HL-60/S4 treated with retinoic acid at 250 ng/mL for 4 days and 3 days (cell line): ENCODE measurements at regions not wholly inside any gene's neighbourhood (a gene's known extent, or its start where the extent isn't known, plus 50 kb on each side); places are given as distances from the start of the nearest gene placed in this dataset.
"Not testable (repeated sequence)": the region's sequence is repeated elsewhere in the genome, so short reads cannot be mapped to it uniquely, and the experiment has no call there.

Experiments
- in situ Hi-C: fragments of 300-500 bp; cut with MboI; formaldehyde crosslinking; loops from 2 replicates; pipeline ENCODE4 v1.7.0; 2022; ENCODE audit warnings: low sequenced_read_pairs

DNA sequence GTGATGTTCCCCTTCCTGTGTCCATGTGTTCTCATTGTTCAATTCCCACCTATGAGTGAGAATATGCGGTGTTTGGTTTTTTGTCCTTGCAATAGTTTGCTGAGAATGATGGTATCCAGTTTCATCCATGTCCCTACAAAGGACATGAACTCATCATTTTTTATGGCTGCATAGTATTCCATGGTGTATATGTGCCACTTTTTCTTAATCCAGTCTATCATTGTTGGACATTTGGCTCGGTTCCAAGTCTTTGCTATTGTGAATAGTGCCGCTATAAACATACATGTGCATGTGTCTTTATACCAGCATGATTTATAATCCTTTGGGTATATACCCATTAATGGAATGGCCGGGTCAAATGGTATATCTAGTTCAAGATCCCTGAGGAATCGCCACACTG, 229.4 kb downstream of the HTR1A start:
- in situ Hi-C loops = not testable (repeated sequence)

DNA sequence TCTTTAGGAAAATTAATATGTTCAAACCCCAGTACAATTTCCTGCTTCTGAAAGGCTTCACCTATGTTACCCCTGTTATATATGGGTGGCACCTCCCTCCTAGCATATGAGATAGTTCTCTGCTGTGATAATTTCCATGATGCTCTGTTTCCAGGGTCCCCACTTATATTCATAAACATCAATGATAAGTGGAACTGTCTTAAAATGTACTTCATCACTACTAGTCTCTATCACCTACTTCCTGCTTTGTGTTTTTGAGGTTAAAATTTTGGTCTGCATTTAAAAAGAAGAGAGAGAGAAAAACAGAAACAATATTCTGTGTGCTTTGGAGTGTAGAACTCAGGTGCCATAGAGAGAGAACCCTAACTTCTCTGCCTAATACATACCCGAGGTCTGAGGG, 234.7 kb downstream of the HTR1A start:
- in situ Hi-C loops = no loop called here

DNA sequence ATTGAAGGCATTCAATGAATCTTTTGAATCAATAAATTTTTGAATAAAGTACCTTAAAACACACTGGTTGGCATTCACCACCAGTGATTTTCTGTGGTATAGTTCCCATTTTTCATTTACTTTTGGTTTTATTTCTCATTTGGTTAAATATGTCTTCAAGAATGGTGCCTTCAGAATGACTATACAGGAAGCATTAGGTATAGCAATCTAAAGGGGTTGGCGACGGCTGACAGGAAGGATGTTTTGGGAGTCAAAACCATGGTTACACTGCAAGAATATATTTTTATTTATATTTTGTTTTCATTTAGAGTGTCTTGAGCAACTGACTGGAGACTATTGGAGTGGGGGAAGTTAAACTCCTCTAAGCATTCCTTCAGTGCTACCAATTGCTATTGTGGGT, 235.7 kb downstream of the HTR1A start:
- in situ Hi-C loops = no loop called here

DNA sequence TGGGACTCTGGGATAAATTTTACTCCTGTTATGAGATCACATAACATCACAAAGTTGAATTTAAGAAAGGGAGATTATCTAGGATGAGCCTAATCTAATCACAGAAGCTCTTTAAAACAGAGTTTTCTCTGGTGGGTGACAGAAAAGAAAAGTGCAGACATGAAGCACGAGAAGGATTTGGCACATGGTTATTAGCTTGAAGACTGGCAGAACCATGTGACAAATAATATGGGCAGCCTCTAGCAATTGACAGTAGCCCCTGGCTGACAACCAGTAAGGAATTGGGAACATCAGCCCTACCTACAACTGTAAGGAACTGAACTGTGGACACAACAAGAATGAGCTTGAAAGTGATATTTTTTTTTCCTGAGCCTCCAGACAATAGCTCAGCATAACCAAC, 243.1 kb downstream of the HTR1A start:
- in situ Hi-C loops = no loop called here

DNA sequence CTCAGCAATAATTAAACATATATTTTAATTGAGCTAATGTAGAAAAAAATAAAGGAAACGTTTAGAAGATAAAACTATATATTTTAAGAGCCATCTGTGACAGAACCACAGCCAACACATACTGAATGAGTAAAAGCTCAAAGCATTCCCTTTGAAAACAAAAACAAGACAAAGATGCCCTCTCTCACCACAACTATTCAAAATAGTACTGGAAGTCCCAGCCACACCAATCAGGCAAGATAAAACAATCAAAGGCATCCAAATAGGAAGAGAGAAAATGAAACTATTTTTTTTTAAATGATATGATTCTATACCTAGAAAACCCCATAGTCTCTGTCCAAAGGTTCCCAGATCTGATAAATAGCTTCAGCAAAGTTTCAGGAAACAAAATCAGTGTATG, 262.0 kb downstream of the HTR1A start:
- in situ Hi-C loops = no loop called here

DNA sequence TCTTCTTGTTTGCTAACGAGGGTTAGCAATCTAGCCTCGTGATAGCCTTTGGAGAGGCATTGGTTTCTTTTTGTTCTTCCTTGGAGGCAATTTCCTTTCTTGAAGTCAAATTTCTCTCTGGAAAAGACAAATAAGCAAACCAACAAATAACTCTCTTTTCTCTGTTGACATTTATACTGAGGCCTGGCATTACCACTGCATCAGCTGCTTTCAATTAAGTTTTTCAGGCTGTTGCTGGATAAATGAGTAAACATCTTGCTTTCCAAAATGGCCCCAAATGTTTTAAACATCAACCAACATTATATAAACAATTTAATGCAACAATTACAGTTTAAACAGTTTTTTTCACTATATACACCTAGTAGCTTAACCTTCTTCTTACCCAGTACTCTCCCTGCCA, 264.4 kb downstream of the HTR1A start:
- in situ Hi-C loops = no loop called here

DNA sequence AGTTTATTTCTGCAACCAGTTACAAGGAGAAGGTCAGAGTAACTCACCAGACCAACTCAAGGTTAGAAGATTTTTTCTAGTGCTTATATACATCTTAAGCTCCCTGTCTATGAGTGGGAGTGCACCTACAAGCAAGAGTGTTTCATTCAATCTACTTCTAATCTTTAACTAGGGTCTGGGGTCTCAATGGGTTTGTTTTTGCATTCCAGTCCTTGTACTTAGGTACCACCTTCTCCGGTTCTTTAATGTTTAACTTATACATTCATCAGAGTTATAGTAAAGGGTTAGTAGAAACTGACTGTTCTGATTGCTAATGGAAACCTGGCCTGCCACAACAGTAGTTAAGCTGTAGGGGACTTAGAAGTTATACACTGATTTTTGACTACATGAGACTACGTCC, 271.7 kb downstream of the HTR1A start:
- in situ Hi-C loops = no loop called here

DNA sequence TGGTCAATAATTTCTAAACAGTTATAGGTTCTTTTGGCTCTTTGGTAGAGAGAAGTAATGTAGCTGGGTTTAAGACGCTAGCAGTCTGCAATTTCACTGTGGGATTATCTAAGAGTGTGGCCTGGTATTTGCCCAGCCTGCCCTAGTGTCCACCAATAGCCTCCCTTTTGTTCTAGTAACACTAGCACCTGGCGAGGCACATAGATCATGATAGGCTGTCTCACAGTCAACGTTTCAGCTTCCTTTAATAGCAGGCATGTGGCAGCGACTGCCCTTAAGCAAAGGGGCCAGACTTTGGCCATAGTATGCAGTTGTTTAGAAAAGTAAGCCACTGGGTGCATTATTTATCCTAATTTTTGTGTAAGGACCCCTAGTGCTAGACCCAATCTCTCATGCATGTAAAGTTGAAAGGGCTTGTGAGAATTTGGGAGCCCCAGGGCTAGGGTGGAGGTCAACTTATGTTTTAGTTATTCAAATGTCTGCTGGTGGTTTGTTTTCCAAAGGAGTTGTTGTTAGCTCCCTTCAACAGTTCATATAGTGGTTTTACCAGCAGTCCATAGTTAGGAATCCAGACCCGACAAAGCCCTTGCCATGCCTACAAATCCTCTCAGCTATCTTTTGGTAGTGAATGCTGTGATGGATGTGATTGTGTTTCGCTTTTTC, 274.3 kb downstream of the HTR1A start:
- in situ Hi-C loops = no loop called here

DNA sequence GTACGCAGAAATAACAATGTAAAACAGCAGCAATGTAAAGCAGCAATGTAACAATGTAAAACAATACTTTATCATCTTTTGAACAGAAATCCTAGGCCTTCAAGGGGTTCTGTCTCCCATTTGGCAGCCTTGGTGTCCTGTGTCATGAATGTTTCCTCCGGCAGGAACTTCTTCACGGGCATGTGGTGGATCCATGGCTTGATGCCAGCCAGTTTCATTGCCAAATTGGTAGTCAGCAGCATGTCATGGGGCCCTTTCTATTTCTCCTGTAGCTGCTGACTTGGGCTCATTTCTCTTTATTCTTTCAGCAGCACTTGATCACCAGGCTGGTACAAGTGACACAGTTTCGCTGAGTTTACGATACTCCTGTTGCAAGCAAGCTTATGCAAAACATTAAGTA, 275.3 kb downstream of the HTR1A start:
- in situ Hi-C loops = no loop called here

DNA sequence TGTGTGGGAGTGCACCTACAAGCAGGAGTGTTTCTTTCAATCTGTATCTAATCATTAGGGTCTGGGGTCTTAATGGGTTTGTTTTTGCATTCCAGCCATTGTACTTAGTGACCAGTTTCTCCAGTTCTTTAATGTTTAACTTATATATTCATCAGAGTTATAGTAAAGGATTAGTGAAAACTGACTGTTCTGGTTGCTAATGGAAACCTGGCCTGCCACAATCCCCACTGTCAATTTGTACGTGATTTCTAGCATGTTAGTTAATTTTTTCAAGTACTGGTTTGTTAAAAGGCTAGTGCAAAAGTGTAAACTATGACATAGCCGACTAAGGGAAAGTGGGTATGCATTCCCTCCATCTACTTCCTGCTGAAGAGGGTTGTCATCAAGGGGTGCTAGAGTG, 276.1 kb downstream of the HTR1A start:
- in situ Hi-C loops = no loop called here

DNA sequence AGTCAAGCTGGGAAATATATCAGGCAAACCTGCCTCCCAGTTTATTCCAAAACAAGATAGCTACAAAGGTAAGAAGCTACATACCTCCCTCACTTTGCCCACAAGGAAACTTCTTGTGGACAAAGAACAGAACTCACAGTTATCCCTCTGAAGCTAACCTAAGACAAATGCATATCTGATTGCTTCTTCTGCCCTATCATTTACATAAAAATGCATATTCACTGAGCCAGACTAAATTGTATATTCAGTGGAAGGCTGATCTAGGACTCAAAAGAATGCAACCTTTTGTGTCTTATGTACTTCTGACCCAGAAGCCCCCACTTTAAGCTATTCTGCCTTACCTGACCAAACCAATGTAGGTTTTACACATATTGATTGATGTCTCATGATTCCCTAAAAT, 276.8 kb downstream of the HTR1A start:
- in situ Hi-C loops = no loop called here

DNA sequence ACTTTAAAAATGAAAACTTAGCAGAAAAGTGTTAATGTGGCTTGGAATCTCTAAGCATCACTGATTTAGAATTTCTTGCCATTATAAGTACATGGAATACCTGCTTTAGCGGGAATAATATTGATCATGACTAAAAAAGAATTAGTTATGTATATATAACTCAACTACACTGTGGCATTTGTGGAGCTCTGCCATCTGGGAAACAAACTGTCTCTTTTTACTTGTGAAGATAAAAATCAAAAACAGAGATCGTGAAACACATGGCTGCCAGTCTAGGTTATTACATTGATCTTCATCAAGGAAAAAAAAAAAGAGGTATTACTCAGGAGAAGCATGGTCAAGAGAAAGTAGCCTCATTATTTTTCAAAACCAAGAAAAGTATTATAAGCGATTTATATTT, 287.4 kb downstream of the HTR1A start:
- in situ Hi-C loops = no loop called here

DNA sequence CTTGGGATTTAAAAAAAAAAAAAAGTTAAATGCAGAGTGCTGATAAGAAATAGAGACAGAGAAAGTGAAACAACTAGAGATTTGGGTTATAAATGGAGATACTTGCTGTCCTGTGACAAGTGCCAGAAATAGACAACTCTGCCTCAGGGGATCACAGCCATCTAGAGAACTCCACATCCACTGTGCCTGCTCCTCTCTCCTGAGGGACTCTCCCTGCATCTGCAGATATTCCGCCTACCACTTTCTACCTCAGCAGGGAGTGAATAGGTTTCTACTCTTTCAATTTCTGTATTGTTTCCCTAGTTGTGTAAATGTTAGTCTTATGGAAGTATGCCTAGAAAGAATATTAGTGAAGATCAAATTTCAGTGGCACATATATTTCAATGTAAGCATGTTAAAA, 307.2 kb downstream of the HTR1A start:
- in situ Hi-C loops = no loop called here

DNA sequence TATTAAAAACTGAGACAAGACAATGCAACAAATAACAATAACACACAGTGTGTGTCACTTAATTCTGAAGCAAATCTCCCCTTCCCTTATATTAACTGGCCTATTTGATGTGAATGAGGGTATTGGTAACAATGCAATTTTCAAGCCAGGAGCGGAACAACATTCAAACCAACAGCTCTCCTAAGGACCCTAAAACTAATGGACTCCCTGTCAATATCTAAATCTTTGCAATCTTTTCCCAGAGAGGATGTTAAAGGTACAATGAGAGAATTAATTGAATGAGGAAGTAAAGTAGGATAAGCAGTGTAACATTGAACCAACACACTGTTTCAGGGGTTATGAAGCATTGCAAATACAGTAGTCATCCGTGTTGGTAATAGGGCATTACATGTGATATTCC, 311.7 kb downstream of the HTR1A start:
- in situ Hi-C loops = no loop called here

DNA sequence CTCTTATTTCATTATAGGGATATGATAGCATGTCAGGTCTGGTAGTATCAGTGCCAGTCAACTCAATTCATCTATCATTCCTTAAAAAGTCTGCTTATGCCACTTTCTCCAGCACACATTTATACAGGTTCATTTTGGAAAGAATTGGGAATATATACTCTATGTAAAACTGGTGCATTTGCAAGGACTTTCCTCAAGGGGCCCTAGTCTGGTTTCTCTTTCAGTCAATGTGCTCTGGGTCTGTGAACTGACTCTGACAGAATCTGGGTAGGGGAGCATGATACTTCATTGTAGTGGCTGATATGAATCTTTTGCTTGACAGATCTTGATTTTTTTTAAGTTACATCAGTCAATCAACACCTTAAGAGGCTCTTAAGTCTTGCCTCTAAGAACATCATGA, 313.9 kb downstream of the HTR1A start:
- in situ Hi-C loops = no loop called here

DNA sequence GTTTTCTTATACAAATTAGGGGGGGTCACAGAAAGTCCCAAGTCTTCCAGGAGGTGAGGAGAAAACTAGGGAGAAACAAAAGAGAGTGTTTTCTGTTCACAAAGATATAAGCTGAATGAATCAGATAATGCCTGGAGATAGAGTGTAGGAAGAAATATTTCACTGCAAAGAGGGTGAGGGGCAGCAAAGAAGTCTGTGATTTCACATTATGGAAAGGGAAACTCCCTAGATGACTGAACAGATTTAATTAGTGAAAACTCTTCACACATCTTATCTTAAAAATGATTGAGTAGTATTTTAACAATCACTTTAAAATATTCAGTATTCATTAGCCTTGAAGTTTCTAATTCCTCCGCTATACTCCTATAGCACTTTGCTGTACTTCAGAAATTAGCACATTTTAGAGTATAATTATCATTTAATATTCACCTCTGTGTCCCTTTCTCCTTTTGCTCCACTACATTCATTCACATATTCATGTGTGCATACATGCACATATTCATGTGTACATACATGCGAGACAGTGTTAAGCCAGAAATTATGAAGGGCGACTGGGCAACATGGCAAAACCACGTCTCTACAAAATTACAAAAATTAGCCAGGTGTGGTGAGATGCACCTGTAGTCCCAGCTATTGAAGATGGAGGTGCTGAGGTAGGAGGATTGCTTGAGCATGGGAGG, 332.2 kb downstream of the HTR1A start:
- in situ Hi-C loops = no loop called here

DNA sequence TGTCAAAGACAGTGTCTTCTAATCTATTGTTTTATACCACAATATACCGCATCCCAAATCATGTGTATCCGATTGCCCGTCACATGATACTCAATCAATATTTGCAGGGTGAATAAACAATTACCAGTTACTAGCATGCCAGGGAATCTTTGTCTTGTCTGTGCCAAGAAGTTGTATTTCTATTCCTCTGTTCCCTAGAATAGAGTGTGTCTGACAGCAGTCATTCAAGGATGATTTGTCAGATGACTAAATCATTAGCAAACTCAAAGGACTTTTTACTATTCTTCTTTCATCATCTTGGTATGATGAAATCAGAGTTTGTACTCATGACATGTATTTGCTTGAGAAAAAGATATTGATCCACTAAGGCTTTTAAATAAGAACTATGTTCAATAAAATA, 348.8 kb downstream of the HTR1A start:
- in situ Hi-C loops = no loop called here

DNA sequence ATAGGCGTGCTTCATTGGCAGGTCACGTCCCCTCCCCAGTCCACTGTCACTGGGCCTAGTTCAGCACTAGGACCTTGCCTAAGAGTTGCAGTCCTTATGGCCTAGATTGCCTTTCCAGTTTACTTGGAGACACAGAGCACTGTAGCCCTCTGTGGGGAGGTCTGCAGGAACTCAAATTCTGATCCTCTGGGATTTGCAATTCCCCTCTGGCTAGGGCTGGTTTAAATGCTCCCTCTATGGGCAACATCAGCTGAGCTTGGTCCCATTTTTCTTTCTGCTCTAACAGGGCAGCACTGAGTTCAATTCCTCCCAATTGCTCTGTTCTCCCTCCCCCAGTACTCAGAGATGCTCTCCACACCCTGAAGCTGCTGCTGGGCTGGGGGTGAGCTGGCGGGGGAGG, 358.2 kb downstream of the HTR1A start:
- in situ Hi-C loops = no loop called here

DNA sequence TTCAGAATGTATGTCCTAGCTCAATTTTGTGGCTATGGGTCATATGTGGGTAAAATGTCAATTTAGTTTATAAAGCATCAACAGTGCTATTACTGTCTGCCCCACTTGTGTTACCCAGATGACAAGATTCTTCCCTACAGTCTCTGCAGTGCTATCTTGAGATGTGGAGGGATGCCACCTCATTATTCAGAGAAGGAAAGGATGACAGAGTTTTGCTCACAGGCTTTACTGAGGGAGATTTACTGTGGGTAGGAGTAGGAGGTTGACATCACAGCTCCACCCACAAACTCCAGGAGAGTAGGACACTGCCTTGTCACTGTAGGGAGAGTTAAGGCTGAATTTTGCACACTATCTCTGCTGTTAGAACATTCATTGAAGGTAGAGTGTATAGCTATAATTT, 359.3 kb downstream of the HTR1A start:
- in situ Hi-C loops = no loop called here

DNA sequence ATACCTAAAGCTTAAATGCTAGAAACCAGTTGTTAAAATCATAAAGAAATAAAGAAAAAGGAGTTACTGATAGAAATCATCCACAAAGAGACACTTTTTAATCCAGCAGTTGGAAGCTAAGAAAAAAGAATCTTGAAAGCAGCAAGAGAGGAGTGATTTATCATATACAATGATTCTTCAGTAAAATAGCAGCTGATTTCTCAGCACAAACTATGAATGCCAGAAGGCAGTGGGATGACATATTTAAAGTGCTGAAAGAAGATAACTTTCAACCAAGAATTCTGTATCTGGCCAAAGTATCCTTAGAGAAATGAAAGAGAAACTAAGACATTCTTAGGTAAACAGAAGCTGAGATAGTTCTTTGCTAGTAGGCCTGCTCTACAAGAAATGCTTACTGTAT, 366.0 kb downstream of the HTR1A start:
- in situ Hi-C loops = no loop called here

DNA sequence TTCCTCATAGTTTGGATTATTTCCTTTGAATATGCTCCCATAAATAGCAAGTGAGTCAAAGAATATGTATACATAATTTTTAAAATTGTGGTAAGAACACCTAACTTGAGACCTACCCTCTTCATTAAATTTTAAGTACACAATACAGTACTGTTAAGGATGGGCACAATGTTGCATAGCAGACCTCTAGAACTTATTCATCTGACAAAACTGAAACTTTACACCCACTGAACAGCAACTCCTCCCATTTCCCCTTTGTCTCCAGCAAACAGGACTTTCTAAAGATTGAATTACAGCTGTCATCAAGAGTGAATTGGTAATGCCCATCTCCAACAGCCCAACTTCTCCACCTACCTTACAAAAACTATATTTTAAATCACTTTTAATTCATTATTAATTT, 388.9 kb downstream of the HTR1A start:
- in situ Hi-C loops = no loop called here

DNA sequence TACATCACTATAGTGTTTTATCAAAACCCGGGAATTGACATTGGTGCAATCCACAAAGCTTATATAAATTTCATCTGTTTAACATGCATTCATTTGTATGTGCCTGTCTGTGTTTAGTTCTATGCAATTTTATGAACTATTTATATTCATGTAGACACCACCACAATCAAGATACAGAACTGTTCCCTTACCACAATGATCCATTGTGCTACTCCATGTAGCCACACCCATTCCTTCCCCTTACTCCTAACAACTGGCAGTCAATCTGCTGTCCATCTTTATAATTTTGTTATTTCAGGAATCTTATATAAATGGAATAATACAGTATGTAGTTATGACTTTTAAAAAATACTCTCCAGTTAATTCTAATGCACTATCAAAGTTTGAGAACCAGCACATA, 389.5 kb downstream of the HTR1A start:
- in situ Hi-C loops = no loop called here

DNA sequence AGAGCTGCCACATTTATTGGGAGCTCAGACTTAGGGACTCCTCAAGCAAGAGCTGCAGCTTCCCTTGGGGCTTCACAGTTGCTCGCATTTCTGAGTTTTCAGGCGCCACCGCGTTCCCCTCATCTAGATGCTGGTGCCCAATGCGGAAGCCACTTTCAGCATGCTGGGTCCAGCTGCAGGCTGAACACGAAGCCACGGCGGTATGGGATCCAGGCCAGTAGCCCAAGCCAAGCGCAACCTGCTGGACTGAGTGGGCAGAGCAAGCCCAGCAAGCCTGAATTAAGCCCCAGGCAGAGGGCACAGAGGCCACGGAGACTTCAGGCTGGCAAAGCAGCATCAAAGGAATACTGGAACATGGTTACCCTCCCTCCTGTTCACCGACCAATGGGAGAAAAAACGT, 391.5 kb downstream of the HTR1A start:
- in situ Hi-C loops = no loop called here
